Endodermal cell (in vitro differentiated cells): ENCODE measurements at regions not wholly inside any gene's neighbourhood (a gene's known extent, or its start where the extent isn't known, plus 50 kb on each side); places are given as distances from the start of the nearest gene placed in this dataset.

Source experiments
- DNase-seq: peaks from one replicate; pipeline ENCODE4 v3.0.0-alpha.2; 2017
- H3K27ac ChIP-seq: 2 replicates; pipeline ENCODE4 v1.5.1; 2013; ENCODE audit warnings: mild to moderate bottlenecking, low read depth, low read length, moderate library complexity
- H3K27me3 ChIP-seq: 2 replicates; pipeline ENCODE4 v1.6.1; 2013; ENCODE audit warnings: mild to moderate bottlenecking, low read length, moderate library complexity; ENCODE audit not compliant: insufficient read depth, control insufficient read depth, poor library complexity, severe bottlenecking
- H3K36me3 ChIP-seq: 2 replicates; pipeline ENCODE4 v1.7.0; 2013; ENCODE audit warnings: mild to moderate bottlenecking, low read length, moderate library complexity; ENCODE audit not compliant: control insufficient read depth, insufficient read depth
- H3K4me1 ChIP-seq: one replicate; pipeline ENCODE4 v1.7.0; 2013; ENCODE audit warnings: low read length; ENCODE audit not compliant: control insufficient read depth, insufficient read depth
- H3K4me3 ChIP-seq: 2 replicates; pipeline ENCODE4 v1.5.1; 2013; ENCODE audit warnings: mild to moderate bottlenecking, low read length, moderate library complexity
- H3K9ac ChIP-seq: 2 replicates; pipeline ENCODE4 v1.6.1; 2013; ENCODE audit warnings: mild to moderate bottlenecking, low read length, moderate library complexity; ENCODE audit not compliant: poor library complexity, severe bottlenecking; ENCODE audit errors: extremely low read depth
- H3K9me3 ChIP-seq: 2 replicates; pipeline ENCODE4 v1.6.1; 2013; ENCODE audit warnings: mild to moderate bottlenecking, low read length, moderate library complexity; ENCODE audit not compliant: control insufficient read depth
- H3K27ac Mint-ChIP-seq: 2 replicates; pipeline ENCODE4 v1.8.0; 2020; ENCODE audit warnings: mixed read lengths
- H3K27me3 Mint-ChIP-seq: 2 replicates; pipeline ENCODE4 v1.8.0; 2021; ENCODE audit warnings: mild to moderate bottlenecking, mixed read lengths; ENCODE audit not compliant: insufficient read depth
- H3K36me3 Mint-ChIP-seq: 2 replicates; pipeline ENCODE4 v1.8.0; 2020; ENCODE audit warnings: low read depth, mixed read lengths
- H3K4me1 Mint-ChIP-seq: 2 replicates; pipeline ENCODE4 v1.8.0; 2020; ENCODE audit warnings: mixed read lengths
- H3K4me3 Mint-ChIP-seq: 2 replicates; pipeline ENCODE4 v1.8.0; 2020; ENCODE audit warnings: mild to moderate bottlenecking, moderate library complexity, mixed read lengths
- H3K9me3 Mint-ChIP-seq: 2 replicates; pipeline ENCODE4 v1.8.0; 2020; ENCODE audit warnings: mild to moderate bottlenecking, mixed read lengths
- CTCF ChIP-seq: fragments of 200-600 bp; sonication (generic); conservative IDR thresholded peaks from 2 replicates; pipeline ENCODE4 v1.5.0; 2021; ENCODE audit warnings: antibody characterized with exemption, mild to moderate bottlenecking
- whole genome bisulfite sequencing, 2 experiments: methylation state at CpG; one replicate each; pipeline versions ENCODE4 v1.1.5 to v1.1.7; 2013; ENCODE audit warnings: missing lambda C conversion rate in 2 of 2, mixed read lengths in 1 of 2; ENCODE audit not compliant: insufficient coverage in 1 of 2, insufficient read length in 1 of 2; 5-methylcytosine and 5-hydroxymethylcytosine counted together

- Mint-ChIP-seq H3K36me3 (no peaks in the 10 kb centered on the region), H3K4me3 (no peak overlapping the region), H3K27ac (no peak overlapping the region), H3K9me3 (no peaks in the 10 kb centered on the region), H3K27me3 (no peaks in the 10 kb centered on the region), H3K4me1 (no peaks in the 10 kb centered on the region)
- Histone ChIP-seq H3K4me1 (no peaks in the 10 kb centered on the region), H3K9ac (no peak overlapping the region), H3K27me3 (no peaks in the 10 kb centered on the region), H3K9me3 (no peaks in the 10 kb centered on the region), H3K27ac (no peak overlapping the region), H3K4me3 (no peak overlapping the region), H3K36me3 (no peaks in the 10 kb centered on the region)
- no peak for DNase-seq
- TF ChIP-seq CTCF, result no peak
- 83% methylated on average over 1 of the region's 1 CpG; no CpG with 5 or more reads in 1 of the 2 experiments for WGBS, 2 experiments
These were observed 432.0 kb upstream of the FAM98A start for GRCh38 chr2:34031097-34031496.

- DNase-seq, result no peak
- Mint-ChIP-seq H3K4me1 (no peaks in the 10 kb centered on the region), H3K9me3 (no peaks in the 10 kb centered on the region), H3K36me3 (no peaks in the 10 kb centered on the region), H3K4me3 (no peak overlapping the region), H3K27ac (no peak overlapping the region), H3K27me3 (no peaks in the 10 kb centered on the region)
- no peaks in the 10 kb centered on the region for H3K27me3 ChIP-seq
- WGBS, 2 experiments, result 96 to 100% methylated on average over 1 of the region's 1 CpG
- no peaks in the 10 kb centered on the region for H3K9me3 ChIP-seq
- no peak overlapping the region for H3K27ac ChIP-seq
- no peak for TF ChIP-seq CTCF
- no peak overlapping the region for H3K9ac ChIP-seq
- H3K4me1 ChIP-seq, result no peaks in the 10 kb centered on the region
- H3K4me3 ChIP-seq, result no peak overlapping the region
- H3K36me3 ChIP-seq, result no peaks in the 10 kb centered on the region
These were observed 431.2 kb upstream of the FAM98A start for GRCh38 chr2:34030273-34030672.

- Histone ChIP-seq H3K4me3 (no peak overlapping the region), H3K36me3 (no peaks in the 10 kb centered on the region), H3K27me3 (no peaks in the 10 kb centered on the region), H3K4me1 (no peaks in the 10 kb centered on the region), H3K27ac (no peak overlapping the region), H3K9ac (no peak overlapping the region), H3K9me3 (no peaks in the 10 kb centered on the region)
- DNase-seq, result no peak
- H3K27ac Mint-ChIP-seq, result no peak overlapping the region
- H3K4me1 Mint-ChIP-seq, result no peaks in the 10 kb centered on the region
- WGBS, 2 experiments, result 73 to 78% methylated on average over 2 to 3 of the region's 3 CpGs
- TF ChIP-seq CTCF, result no peak
- no peaks in the 10 kb centered on the region for H3K27me3 Mint-ChIP-seq
- no peak overlapping the region for H3K4me3 Mint-ChIP-seq
- H3K9me3 Mint-ChIP-seq, result no peaks in the 10 kb centered on the region
- no peaks in the 10 kb centered on the region for H3K36me3 Mint-ChIP-seq
These were observed 430.0 kb upstream of the FAM98A start for GRCh38 chr2:34029073-34029472.
